Left lung (tissue), 4 donors: ENCODE measurements at regions not wholly inside any gene's neighbourhood (a gene's known extent, or its start where the extent isn't known, plus 50 kb on each side); places are given as distances from the start of the nearest gene placed in this dataset.

ENCODE experiments used
- ATAC-seq: fragments of 200-7000 bp; cut with Tn5 transposase; one replicate; pipeline ENCODE4 v1.9.1; 2020; ENCODE audit warnings: moderate library complexity
- DNase-seq, 4 donors: peaks; one replicate each; pipeline ENCODE4 v3.0.0-alpha.2; 2013 to 2020
- H3K27ac ChIP-seq, 2 donors: fragments of 200-600 bp; sonication (generic) in 1 of 2; one replicate each; pipeline versions ENCODE4 v1.5.0 to v1.8.0; 2020 to 2021
- H3K27me3 ChIP-seq, 2 donors: fragments of 200-600 bp; sonication (generic) in 1 of 2; one replicate each; pipeline versions ENCODE4 v1.5.0 to v1.8.0; 2020 to 2021
- H3K36me3 ChIP-seq, 2 donors: fragments of 200-600 bp; sonication (generic) in 1 of 2; one replicate each; pipeline versions ENCODE4 v1.5.0 to v1.8.0; 2020 to 2021
- H3K4me1 ChIP-seq, 2 donors: fragments of 200-600 bp; one replicate each; pipeline ENCODE4 v1.8.0; 2021
- H3K4me3 ChIP-seq, 2 donors: fragments of 200-600 bp; sonication (generic) in 1 of 2; one replicate each; pipeline versions ENCODE4 v1.5.0 to v1.8.0; 2020 to 2021; ENCODE audit warnings: mild to moderate bottlenecking in 1 of 2
- H3K9me3 ChIP-seq, 2 donors: fragments of 200-600 bp; sonication (generic) in 1 of 2; one replicate each; pipeline versions ENCODE4 v1.5.0 to v1.8.0; 2020 to 2021
- intact Hi-C, 2 donors: fragments of 100-400 bp; cut with DNase I; formaldehyde crosslinking; loops; one replicate each; pipeline versions ENCODE4 v1.11.2 to v1.14.2; 2022
- TF ChIP-seq, protein P1 (sequence below), 2 donors: fragments of 200-600 bp; sonication (generic) in 1 of 2; IDR thresholded peaks; one replicate each; pipeline versions ENCODE4 v1.5.0 to v1.8.0; 2021; ENCODE audit warnings: antibody characterized with exemption in 2 of 2
- donor health status: DM: no; HTN: yes; CAD: no.
- donor health status: DM: no; HTN: no; CAD: no.

- H3K4me3 ChIP-seq, result no peak overlapping the region
- H3K36me3 ChIP-seq, result no peaks in the 10 kb centered on the region
- intact Hi-C loops, result no loop called here
- ATAC-seq (peak; percentile 84), DNase-seq (peak in 1 of 4 donors; percentile 45)
- no peaks in the 10 kb centered on the region for H3K9me3 ChIP-seq
- H3K27ac ChIP-seq, result peak overlapping the region; percentile 9 to 15
- peaks cover 9 to 19% of the 10 kb centered on the region in 2 donors for H3K4me1 ChIP-seq
- no peaks in the 10 kb centered on the region for H3K27me3 ChIP-seq
- TF ChIP-seq, protein P1, sequence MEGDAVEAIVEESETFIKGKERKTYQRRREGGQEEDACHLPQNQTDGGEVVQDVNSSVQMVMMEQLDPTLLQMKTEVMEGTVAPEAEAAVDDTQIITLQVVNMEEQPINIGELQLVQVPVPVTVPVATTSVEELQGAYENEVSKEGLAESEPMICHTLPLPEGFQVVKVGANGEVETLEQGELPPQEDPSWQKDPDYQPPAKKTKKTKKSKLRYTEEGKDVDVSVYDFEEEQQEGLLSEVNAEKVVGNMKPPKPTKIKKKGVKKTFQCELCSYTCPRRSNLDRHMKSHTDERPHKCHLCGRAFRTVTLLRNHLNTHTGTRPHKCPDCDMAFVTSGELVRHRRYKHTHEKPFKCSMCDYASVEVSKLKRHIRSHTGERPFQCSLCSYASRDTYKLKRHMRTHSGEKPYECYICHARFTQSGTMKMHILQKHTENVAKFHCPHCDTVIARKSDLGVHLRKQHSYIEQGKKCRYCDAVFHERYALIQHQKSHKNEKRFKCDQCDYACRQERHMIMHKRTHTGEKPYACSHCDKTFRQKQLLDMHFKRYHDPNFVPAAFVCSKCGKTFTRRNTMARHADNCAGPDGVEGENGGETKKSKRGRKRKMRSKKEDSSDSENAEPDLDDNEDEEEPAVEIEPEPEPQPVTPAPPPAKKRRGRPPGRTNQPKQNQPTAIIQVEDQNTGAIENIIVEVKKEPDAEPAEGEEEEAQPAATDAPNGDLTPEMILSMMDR (IDR thresholded peaks at IDR 0.05), result no peak
Observed at GRCh38 chr15:69794645-69795469, 302.9 kb downstream of the TLE3 start.

DNA sequence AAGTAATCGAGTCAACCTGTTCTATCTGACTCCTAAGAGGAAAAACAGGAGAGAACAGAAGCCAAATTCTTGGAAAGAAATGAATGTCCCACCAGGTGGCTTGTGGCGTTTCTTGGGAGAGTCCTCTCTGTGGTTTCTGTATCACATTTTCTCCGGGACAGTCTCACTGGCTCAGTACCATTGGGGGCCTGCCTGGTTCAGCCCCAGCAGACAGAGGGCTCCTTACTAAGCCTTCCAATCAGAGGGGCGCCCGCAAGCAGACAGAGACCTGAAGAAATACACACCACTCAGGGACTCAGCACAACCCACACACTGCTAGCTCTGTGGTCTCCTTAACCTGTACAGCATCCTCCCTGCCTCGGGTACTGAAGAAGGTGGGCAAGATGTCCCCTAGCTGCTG lies 302.1 kb downstream of the TLE3 start:
- DNase-seq (no peak), ATAC-seq (no peak)
- Histone ChIP-seq H3K4me3 (no peak overlapping the region), H3K4me1 (peaks cover 9 to 19% of the 10 kb centered on the region in 2 donors), H3K36me3 (no peaks in the 10 kb centered on the region), H3K9me3 (no peaks in the 10 kb centered on the region), H3K27ac (peak overlapping the region; percentile 9 to 15), H3K27me3 (no peaks in the 10 kb centered on the region)
- intact Hi-C loops, result no loop called here
- TF ChIP-seq, protein P1 (IDR thresholded peaks at IDR 0.05), result no peak

GRCh38 chr15:69797051-69797595 lies 300.6 kb downstream of the TLE3 start:
- H3K27me3 ChIP-seq, result no peaks in the 10 kb centered on the region
- H3K9me3 ChIP-seq, result no peaks in the 10 kb centered on the region
- intact Hi-C loops, result no loop called here
- ATAC-seq, result no peak
- peaks cover 9 to 19% of the 10 kb centered on the region in 2 donors for H3K4me1 ChIP-seq
- TF ChIP-seq, protein P1 (IDR thresholded peaks at IDR 0.05), result no peak
- no peak for DNase-seq
- H3K27ac ChIP-seq, result no peak overlapping the region
- no peak overlapping the region for H3K4me3 ChIP-seq
- H3K36me3 ChIP-seq, result no peaks in the 10 kb centered on the region

GRCh38 chr15:69797615-69798014 lies 300.1 kb downstream of the TLE3 start:
- Histone ChIP-seq H3K36me3 (no peaks in the 10 kb centered on the region), H3K4me3 (no peak overlapping the region), H3K27ac (no peak overlapping the region), H3K9me3 (no peaks in the 10 kb centered on the region), H3K27me3 (no peaks in the 10 kb centered on the region), H3K4me1 (peaks cover 9 to 19% of the 10 kb centered on the region in 2 donors)
- TF ChIP-seq, protein P1 (IDR thresholded peaks at IDR 0.05), result no peak
- no peak for ATAC-seq
- intact Hi-C loops, result no loop called here
- no peak for DNase-seq

- no peaks in the 10 kb centered on the region for H3K9me3 ChIP-seq
Observed at GRCh38 chr15:69798481-69799250, 299.1 kb downstream of the TLE3 start.

More at GRCh38 chr15:69798481-69799250, 299.1 kb downstream of the TLE3 start:
- TF ChIP-seq, protein P1 (IDR thresholded peaks at IDR 0.05), result no peak
- no peaks in the 10 kb centered on the region for H3K27me3 ChIP-seq
- peak overlapping the region in 1 of 2 donors; percentile 71 for H3K27ac ChIP-seq
- no peak overlapping the region for H3K4me3 ChIP-seq
- H3K36me3 ChIP-seq, result no peaks in the 10 kb centered on the region
- no peak for ATAC-seq
- no peak for DNase-seq
- intact Hi-C loops, result no loop called here
- peaks cover 9 to 24% of the 10 kb centered on the region in 2 donors for H3K4me1 ChIP-seq
